SJSA1 (cell line): ENCODE measurements at regions not wholly inside any gene's neighbourhood (a gene's known extent, or its start where the extent isn't known, plus 50 kb on each side); places are given as distances from the start of the nearest gene placed in this dataset.

Experiments used
- DNase-seq, 2 experiments: peaks; one replicate each; pipeline ENCODE4 v3.0.0-alpha.2; 2015 to 2020; ENCODE audit warnings: low spot score in 2 of 2, low read depth in 1 of 2
- H3K27ac ChIP-seq: fragments of 250-450 bp; sonication (Bioruptor Pico); 2 replicates; pipeline ENCODE4 v1.5.1; 2020; ENCODE audit warnings: mild to moderate bottlenecking, moderate library complexity
- H3K27me3 ChIP-seq: fragments of 250-450 bp; sonication (Bioruptor Pico); replicated peaks from 2 replicates; pipeline ENCODE4 v1.5.1; 2020; ENCODE audit warnings: mild to moderate bottlenecking, moderate library complexity
- H3K36me3 ChIP-seq: fragments of 250-450 bp; sonication (Bioruptor Pico); 2 replicates; pipeline ENCODE4 v1.5.1; 2020; ENCODE audit warnings: mild to moderate bottlenecking
- H3K4me1 ChIP-seq: fragments of 250-450 bp; sonication (Bioruptor Pico); replicated peaks from 2 replicates; pipeline ENCODE4 v1.6.1; 2021; ENCODE audit warnings: mild to moderate bottlenecking
- H3K4me3 ChIP-seq: fragments of 250-450 bp; sonication (Bioruptor Pico); 2 replicates; pipeline ENCODE4 v1.5.1; 2020; ENCODE audit warnings: mild to moderate bottlenecking
- H3K9me3 ChIP-seq: fragments of 250-450 bp; sonication (Bioruptor Pico); replicated peaks from 2 replicates; pipeline ENCODE4 v1.5.1; 2020; ENCODE audit warnings: mild to moderate bottlenecking

DNA sequence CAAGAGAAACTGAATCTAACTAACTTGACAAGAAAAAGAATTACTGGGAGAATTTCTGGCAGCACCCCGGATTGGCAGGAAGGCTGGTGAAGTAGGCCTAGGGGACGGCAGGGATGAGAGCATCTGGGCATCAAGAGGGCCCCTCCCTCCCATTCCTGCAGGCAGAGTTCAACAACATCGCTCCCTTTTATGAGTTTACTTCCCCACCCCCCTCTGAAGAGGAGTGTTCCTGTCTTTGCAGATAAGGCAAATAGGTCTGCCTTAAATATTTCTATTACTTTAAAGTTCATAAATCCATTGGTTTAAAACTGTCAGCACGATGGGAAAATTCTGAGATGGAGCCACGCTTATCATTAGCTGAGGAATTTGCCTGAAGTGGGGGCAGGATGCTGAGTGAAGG, 168.7 kb downstream of the TBX5 start:
- H3K4me3 ChIP-seq: no peak overlapping the region
- no peaks in the 10 kb centered on the region for H3K9me3 ChIP-seq
- no peaks in the 10 kb centered on the region for H3K4me1 ChIP-seq
- no peaks in the 10 kb centered on the region for H3K27me3 ChIP-seq
- DNase-seq: no peak
- H3K27ac ChIP-seq: no peak overlapping the region
- no peaks in the 10 kb centered on the region for H3K36me3 ChIP-seq

DNA sequence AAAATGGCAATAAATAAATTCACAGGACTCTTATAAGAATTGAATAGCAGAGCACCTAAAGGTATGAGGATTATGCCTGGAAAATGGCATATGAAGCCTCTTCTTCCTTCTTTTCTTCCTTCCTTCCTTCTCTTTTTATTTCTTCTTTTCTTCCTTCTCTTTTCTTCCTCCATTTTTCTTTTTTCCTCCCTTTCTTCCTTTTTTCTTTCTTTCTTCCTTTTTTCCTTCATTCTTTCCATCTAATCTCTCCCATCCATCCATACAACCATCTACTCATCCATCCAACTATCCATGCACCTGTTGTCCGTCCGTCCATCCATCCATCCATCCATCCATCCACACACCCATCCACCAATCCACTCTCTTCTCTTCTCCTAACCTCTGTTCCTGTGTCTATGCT, 173.8 kb downstream of the TBX5 start:
- Histone ChIP-seq H3K27me3 (no peaks in the 10 kb centered on the region), H3K9me3 (no peaks in the 10 kb centered on the region), H3K36me3 (no peaks in the 10 kb centered on the region), H3K4me1 (no peaks in the 10 kb centered on the region), H3K27ac (no peak overlapping the region), H3K4me3 (no peak overlapping the region)
- no peak for DNase-seq

DNA sequence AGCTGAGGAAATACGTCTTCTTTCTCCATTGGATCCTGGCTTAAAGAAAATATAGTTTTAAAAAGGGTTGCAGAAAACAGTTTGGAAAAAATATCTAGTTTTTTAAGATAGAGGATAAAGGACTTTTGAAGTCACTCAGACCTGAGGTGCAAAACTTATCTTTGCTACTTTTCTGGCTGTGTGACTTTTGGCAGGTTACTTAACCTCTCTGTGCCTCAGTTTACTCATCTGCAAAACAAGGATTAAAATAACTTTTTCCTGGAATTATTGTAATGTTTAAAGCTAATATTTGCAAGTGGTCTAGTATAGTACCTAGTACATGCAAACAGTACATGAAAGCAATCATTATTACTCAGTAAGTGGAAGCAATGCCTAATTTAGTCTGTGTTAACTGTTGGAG, 176.8 kb downstream of the TBX5 start:
- Histone ChIP-seq H3K36me3 (no peaks in the 10 kb centered on the region), H3K27ac (no peak overlapping the region), H3K4me1 (no peaks in the 10 kb centered on the region), H3K4me3 (no peak overlapping the region), H3K27me3 (no peaks in the 10 kb centered on the region), H3K9me3 (no peaks in the 10 kb centered on the region)
- no peak for DNase-seq

DNA sequence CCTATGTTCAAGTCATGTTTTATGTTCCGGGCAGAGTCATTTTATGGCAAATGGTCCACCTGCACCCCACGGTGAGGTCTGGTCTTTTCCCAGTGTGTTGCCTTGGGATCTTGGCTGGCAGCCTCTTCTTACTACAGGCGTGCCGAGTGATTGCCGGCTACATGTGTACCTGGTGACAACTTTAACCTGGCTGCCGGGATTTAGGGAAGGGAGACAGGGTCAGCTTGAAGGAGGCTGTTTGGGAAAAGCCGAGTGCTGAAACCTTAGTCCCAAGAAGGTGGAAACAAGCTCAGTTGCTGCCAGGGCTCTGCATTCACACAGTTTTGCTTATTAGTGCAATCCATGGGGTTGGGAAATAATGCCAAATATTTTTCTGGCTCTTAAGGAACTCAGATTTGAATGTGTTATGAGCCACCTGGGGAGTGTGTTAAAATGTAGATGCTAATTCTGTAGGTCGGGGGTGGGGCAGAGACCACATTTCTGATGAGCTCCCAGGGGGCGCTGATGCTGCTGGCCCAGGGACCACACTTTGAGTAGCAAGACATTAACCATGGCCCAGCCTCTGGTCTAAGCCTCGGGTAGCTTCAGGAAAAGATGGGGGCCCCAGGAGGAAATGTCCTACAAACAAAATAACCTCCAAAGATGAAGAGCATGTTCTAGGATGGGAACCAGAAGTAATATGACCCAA, 179.6 kb downstream of the TBX5 start:
- no peaks in the 10 kb centered on the region for H3K4me1 ChIP-seq
- DNase-seq: no peak

DNA sequence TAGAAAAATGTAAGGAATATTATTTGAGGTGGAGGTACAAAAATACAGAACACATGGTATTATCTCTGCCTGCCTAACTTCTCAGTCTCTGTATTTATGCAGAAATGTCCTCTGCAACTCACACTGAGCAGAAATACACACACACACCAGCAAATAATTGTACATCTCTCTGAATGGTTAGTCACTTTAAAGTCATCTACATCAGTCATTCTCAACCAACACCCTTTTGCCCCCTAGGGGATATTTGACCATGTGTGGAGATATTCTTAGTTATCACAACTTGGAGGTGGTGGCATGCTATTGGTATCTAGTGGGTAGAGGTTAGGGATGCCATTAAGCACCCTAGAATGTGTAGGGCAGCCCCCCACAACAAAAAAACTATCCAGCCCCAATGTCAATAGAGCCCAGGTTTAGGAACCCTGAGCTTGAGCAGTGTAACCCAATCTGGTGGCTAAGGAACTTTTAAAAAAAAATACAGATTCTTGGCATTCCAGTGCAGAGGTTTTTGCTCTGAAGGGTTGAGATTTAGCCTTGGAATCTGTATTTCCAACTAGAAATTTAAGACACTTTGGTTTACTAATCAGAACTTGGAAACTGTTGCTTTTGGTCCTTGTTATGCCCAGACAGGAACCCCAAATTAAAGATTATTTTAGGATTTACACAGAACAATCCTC, 183.8 kb downstream of the TBX5 start:
- no peak for DNase-seq

More for the DNA sequence above, 179.6 kb downstream of the TBX5 start:
- H3K27me3 ChIP-seq: peaks cover 7% of the 10 kb centered on the region; the same call in 1 of the 2 replicates
- no peak overlapping the region for H3K4me3 ChIP-seq
- no peak overlapping the region for H3K27ac ChIP-seq
- H3K36me3 ChIP-seq: no peaks in the 10 kb centered on the region
- no peaks in the 10 kb centered on the region for H3K9me3 ChIP-seq

DNA sequence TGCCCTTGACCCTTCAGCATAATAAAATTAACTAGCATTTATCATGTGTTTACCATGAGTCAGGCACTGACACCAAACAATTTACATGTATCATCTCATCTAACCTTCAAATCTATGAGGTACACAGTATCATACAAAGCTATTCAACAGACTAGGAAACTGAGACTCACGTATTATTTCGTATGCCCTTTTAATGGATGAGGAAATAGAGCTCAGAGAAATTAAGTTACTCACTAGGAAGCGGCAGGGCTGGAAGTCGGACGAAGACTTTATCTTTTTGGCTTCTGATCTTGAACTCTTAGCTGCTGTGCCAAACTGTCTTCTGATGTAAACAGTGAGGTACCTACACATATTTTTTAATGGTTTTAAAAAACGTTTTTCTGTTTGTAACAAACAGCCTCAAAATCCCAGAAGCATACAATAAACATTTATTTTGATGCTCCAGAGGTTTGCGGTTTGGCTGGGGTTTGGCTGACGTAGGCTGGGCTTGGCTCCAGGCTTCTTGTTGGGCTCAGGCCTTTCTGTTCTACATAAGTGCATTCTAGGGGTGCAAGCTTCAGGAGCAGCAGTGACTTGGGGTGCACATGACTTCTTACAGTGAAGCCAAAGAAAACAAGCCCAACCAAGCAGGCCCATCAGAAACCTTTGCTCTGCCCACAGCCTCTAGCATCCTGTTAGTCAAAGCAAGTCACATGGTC, 184.7 kb downstream of the TBX5 start:
- H3K9me3 ChIP-seq: no peaks in the 10 kb centered on the region
- H3K4me3 ChIP-seq: no peak overlapping the region
- no peaks in the 10 kb centered on the region for H3K36me3 ChIP-seq
- no peak for DNase-seq
- H3K4me1 ChIP-seq: no peaks in the 10 kb centered on the region
- peaks cover 7% of the 10 kb centered on the region; the same call in 1 of the 2 replicates for H3K27me3 ChIP-seq
- no peak overlapping the region for H3K27ac ChIP-seq

More for the DNA sequence above, 183.8 kb downstream of the TBX5 start:
- H3K4me3 ChIP-seq: no peak overlapping the region
- no peaks in the 10 kb centered on the region for H3K36me3 ChIP-seq
- H3K27me3 ChIP-seq: peaks cover 7% of the 10 kb centered on the region; the same call in 1 of the 2 replicates
- H3K4me1 ChIP-seq: no peaks in the 10 kb centered on the region
- no peaks in the 10 kb centered on the region for H3K9me3 ChIP-seq
- H3K27ac ChIP-seq: no peak overlapping the region

DNA sequence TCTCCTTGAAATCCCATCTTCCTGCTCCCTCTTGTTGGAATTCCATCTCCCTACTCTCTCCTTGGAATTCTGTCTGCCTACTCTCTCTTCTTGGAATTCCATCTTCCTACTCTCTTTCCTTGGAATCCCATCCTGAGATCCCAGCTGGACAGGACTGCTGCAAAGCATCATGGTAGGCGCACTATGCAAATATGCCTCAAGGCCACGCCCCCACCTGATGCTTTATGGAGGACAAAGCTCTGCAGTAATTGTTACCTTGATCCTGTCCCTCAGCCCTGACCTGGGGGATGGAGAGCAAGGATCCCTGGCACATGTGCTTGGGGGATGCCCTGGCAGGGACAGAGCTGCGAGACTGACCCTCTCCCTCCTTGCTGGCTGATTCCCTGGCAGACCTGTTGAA, 185.6 kb downstream of the TBX5 start:
- H3K36me3 ChIP-seq: no peaks in the 10 kb centered on the region
- no peak overlapping the region for H3K27ac ChIP-seq
- H3K4me1 ChIP-seq: no peaks in the 10 kb centered on the region
- no peak for DNase-seq
- H3K27me3 ChIP-seq: peaks cover 7% of the 10 kb centered on the region; the same call in 1 of the 2 replicates
- no peaks in the 10 kb centered on the region for H3K9me3 ChIP-seq
- H3K4me3 ChIP-seq: no peak overlapping the region

DNA sequence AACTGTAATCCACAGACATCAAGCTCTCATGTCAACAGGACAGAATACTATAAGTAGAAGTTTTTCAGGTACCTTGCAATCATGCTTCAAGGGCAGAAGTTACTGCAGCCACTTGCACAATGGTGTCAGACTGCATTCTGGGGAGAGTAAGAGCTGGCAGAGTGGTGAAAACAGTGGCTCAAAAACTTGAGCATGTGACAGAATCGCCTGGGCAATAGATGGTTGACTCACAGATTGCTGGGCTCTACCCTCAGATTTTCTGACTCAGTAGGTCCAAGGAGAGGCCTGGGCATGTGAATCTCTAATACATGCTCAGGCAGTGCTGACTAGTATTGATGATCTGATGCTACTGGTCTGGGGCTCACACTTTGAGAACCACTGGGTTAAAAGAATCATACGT, 187.8 kb downstream of the TBX5 start:
- no peak for DNase-seq
- Histone ChIP-seq H3K27me3 (peaks cover 4% of the 10 kb centered on the region; the same call in 1 of the 2 replicates), H3K4me1 (no peaks in the 10 kb centered on the region), H3K9me3 (no peaks in the 10 kb centered on the region), H3K36me3 (no peaks in the 10 kb centered on the region), H3K27ac (no peak overlapping the region), H3K4me3 (no peak overlapping the region)

DNA sequence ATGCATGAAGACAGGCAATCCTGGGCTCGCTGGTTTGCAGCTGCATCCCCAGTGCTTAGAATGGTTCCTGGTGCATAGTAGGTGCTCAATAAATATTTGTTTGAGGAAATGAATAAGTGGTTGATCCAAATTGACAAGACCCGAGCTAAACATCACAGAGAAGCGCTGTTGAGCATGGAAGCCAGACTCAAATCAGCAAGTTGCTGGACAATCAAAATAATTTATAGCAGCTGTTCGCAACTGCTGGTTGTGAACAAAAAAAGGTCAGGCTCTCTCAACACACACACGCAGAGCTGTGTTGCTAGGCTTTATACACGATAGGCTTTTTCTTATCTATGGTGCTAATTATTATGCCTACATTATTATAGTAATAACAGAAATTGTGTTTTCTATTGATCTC, 190.2 kb downstream of the TBX5 start:
- H3K4me1 ChIP-seq: no peaks in the 10 kb centered on the region
- no peaks in the 10 kb centered on the region; the same call in 1 of the 2 replicates for H3K27me3 ChIP-seq
- no peaks in the 10 kb centered on the region for H3K9me3 ChIP-seq
- no peaks in the 10 kb centered on the region for H3K36me3 ChIP-seq
- H3K4me3 ChIP-seq: no peak overlapping the region
- DNase-seq: no peak
- H3K27ac ChIP-seq: no peak overlapping the region

DNA sequence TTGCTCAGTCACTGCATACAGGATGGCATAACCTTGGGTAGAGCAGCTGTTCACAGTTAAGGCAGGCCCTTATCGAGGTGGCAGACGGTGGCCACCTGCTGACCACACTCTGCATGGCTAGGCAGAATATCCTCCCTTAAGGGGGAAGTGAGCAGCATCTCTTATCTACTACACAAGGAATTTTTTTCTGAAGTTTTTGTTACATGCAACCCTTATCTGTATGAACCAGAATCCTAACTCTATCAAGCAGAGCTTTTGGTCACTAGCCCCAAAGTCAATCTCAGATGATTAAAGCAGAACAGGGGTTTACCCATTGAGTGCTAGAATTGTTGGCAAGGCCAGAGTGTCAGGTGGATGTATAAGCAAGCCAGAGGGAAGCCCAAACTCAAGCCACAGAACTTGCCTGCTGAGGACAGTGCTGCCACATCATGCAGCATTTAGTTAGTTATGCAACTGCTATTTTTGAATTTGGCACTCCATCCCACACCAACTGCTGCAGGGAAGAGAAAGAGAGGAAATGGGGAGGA, 192.8 kb downstream of the TBX5 start:
- no peak for DNase-seq
- no peak overlapping the region for H3K27ac ChIP-seq
- no peaks in the 10 kb centered on the region for H3K9me3 ChIP-seq
- no peak overlapping the region for H3K4me3 ChIP-seq
- no peaks in the 10 kb centered on the region; the same call in 1 of the 2 replicates for H3K27me3 ChIP-seq
- H3K36me3 ChIP-seq: no peaks in the 10 kb centered on the region
- H3K4me1 ChIP-seq: no peaks in the 10 kb centered on the region

DNA sequence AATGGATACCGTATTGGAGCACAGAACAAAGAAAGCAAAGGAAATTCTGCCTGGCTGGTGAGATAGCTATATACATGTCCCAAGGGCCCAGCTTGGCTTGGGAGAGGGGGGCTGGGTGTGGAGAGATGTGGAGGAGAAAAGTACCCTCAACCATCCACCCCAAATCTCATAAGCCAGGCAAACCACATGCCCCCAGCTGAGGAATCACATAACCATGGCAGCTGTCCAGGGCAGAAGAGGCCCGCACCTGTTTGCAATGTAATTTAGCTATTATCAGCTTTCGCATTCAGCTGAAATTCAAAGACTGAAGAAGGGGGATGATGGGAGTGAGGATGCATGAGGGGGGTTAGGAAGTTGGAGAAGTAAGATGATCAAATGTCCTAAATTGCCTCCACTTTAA, 196.1 kb downstream of the TBX5 start:
- Histone ChIP-seq H3K4me1 (no peaks in the 10 kb centered on the region), H3K9me3 (no peaks in the 10 kb centered on the region), H3K27ac (no peak overlapping the region), H3K4me3 (no peak overlapping the region), H3K27me3 (no peaks in the 10 kb centered on the region), H3K36me3 (no peaks in the 10 kb centered on the region)
- DNase-seq: no peak

DNA sequence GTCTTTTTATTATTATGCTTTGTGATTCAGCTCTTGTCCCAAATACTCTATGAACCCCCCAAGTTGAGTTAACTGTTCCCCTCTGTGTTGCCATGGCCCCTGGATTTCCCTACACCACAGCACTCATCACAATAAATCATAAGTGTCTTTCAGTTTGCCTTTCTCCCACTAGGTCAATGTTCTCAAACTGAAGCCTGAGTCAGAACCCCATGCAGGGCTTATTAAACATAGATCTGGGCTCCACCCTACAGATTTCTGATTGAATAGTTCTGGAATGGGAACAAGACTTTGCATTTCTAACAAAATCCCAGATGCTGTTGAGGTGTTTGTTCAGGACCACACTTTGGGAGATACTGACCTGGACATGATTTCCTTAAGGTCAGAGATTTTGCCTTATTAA, 199.4 kb downstream of the TBX5 start:
- Histone ChIP-seq H3K36me3 (no peaks in the 10 kb centered on the region), H3K27ac (no peak overlapping the region), H3K4me1 (no peaks in the 10 kb centered on the region), H3K27me3 (no peaks in the 10 kb centered on the region), H3K4me3 (no peak overlapping the region), H3K9me3 (no peaks in the 10 kb centered on the region)
- DNase-seq: no peak

DNA sequence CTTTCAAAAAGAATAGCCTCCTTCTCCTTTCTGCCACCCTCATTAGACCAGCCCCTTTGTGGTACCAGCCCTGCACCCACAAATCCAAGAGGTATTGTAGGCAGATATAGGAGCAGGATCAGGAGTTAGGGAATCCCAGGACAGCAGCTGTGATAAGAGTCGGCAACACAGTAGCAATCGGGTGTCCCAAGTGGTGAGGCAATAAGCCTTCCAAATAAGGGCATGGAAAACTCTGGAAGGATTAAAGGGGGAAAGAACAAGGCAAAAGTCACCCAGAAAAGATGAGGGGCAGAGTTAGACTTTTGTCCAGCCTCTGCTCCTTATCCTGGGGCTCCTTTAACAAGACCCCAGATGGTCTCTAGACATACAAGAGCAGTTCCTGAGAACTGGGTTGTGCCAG, 204.2 kb downstream of the TBX5 start:
- no peaks in the 10 kb centered on the region for H3K27me3 ChIP-seq
- H3K9me3 ChIP-seq: no peaks in the 10 kb centered on the region
- H3K4me3 ChIP-seq: no peak overlapping the region
- no peaks in the 10 kb centered on the region for H3K36me3 ChIP-seq
- H3K27ac ChIP-seq: no peak overlapping the region
- DNase-seq: no peak
- no peaks in the 10 kb centered on the region for H3K4me1 ChIP-seq

DNA sequence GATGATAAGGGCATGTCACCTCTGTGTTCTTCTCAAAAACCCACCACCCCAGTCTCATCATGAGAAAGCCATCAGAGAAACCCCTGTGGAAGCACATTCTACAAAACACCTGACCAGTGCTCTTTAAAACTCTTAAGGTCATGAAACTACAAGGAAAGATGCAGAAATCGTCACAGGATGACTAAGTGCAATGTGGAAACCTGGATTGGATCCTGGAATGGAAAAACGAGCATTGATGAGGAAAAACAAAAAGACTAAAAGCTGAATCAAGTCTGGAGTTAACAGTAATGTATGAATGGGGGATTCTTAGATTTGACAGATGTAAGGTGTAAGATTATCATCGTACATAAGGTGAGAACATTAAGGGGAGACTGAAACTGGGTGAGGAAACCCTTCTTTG, 211.0 kb downstream of the TBX5 start:
- H3K9me3 ChIP-seq: no peaks in the 10 kb centered on the region
- no peaks in the 10 kb centered on the region for H3K4me1 ChIP-seq
- H3K36me3 ChIP-seq: no peaks in the 10 kb centered on the region

More for the DNA sequence above, 211.0 kb downstream of the TBX5 start:
- H3K4me3 ChIP-seq: no peak overlapping the region
- H3K27ac ChIP-seq: no peak overlapping the region
- H3K27me3 ChIP-seq: peaks cover 8% of the 10 kb centered on the region
- DNase-seq: no peak
